Parathyroid adenoma (tissue), 2 donors: ENCODE measurements at regions not wholly inside any gene's neighbourhood (a gene's known extent, or its start where the extent isn't known, plus 50 kb on each side); places are given as distances from the start of the nearest gene placed in this dataset.

Source experiments
- H2AFZ ChIP-seq: fragments of 300-600 bp; sonication (generic); one replicate; pipeline ENCODE4 v1.7.0; 2017; ENCODE audit warnings: antibody characterized with exemption, mild to moderate bottlenecking
- H3K27ac ChIP-seq: fragments of 300-600 bp; sonication (generic); one replicate; pipeline ENCODE4 v1.7.0; 2017
- H3K27me3 ChIP-seq: fragments of 300-600 bp; sonication (generic); one replicate; pipeline ENCODE4 v1.7.0; 2017; ENCODE audit warnings: low read length; ENCODE audit not compliant: control insufficient read depth, insufficient read depth
- H3K36me3 ChIP-seq: fragments of 300-600 bp; sonication (generic); one replicate; pipeline ENCODE4 v1.7.0; 2017; ENCODE audit warnings: low read length; ENCODE audit not compliant: control insufficient read depth, insufficient read depth
- H3K4me1 ChIP-seq: fragments of 300-600 bp; sonication (generic); one replicate; pipeline ENCODE4 v1.7.0; 2017; ENCODE audit warnings: control low read depth
- H3K4me2 ChIP-seq: fragments of 300-600 bp; sonication (generic); one replicate; pipeline ENCODE4 v1.7.0; 2017; ENCODE audit warnings: low read length
- H3K4me3 ChIP-seq: fragments of 300-600 bp; sonication (generic); one replicate; pipeline ENCODE4 v1.7.0; 2017; ENCODE audit warnings: low read depth, low read length
- H3K79me2 ChIP-seq: fragments of 300-600 bp; sonication (generic); one replicate; pipeline ENCODE4 v1.7.0; 2017; ENCODE audit warnings: control low read depth
- H3K9ac ChIP-seq: fragments of 300-600 bp; sonication (generic); one replicate; pipeline ENCODE4 v1.7.0; 2017; ENCODE audit warnings: mild to moderate bottlenecking
- H3K9me3 ChIP-seq: fragments of 300-600 bp; sonication (generic); one replicate; pipeline ENCODE4 v1.7.0; 2017; ENCODE audit warnings: low read length; ENCODE audit not compliant: control insufficient read depth
- TF ChIP-seq, protein P1 (sequence below): fragments of 300-600 bp; sonication (generic); IDR thresholded peaks from one replicate; pipeline ENCODE4 v1.7.0; 2017; ENCODE audit warnings: antibody characterized with exemption, mild to moderate bottlenecking
- donor health status: primary hyperparathyroidism.

DNA sequence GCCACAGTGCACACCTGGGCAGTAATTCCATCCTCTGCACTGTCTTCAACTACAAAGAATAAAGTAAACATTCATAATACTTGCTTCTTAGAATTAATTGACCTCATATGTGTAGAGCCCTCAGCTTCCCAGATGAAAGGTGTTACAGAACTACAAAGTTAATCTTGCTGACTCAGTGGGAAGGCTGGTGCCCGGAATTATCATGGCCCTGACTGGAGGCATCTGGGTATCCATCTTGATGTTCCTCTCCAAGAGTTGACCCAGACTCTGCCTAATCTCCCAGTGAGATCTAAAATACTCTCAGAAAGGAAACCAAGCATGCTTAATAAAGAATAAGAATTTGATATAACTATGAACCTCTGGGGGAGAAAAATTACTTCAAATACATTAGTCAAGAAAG is 147.0 kb upstream of the ARID2 start:
- Histone ChIP-seq H3K4me3 (no peak overlapping the region), H3K36me3 (no peaks in the 10 kb centered on the region), H3K9ac (no peak overlapping the region), H3K9me3 (no peaks in the 10 kb centered on the region), H3K4me1 (no peaks in the 10 kb centered on the region), H3K4me2 (no peak overlapping the region), H3K27ac (no peak overlapping the region), H2AFZ (no peak overlapping the region), H3K27me3 (no peaks in the 10 kb centered on the region), H3K79me2 (no peaks in the 10 kb centered on the region)
- TF ChIP-seq, protein P1, sequence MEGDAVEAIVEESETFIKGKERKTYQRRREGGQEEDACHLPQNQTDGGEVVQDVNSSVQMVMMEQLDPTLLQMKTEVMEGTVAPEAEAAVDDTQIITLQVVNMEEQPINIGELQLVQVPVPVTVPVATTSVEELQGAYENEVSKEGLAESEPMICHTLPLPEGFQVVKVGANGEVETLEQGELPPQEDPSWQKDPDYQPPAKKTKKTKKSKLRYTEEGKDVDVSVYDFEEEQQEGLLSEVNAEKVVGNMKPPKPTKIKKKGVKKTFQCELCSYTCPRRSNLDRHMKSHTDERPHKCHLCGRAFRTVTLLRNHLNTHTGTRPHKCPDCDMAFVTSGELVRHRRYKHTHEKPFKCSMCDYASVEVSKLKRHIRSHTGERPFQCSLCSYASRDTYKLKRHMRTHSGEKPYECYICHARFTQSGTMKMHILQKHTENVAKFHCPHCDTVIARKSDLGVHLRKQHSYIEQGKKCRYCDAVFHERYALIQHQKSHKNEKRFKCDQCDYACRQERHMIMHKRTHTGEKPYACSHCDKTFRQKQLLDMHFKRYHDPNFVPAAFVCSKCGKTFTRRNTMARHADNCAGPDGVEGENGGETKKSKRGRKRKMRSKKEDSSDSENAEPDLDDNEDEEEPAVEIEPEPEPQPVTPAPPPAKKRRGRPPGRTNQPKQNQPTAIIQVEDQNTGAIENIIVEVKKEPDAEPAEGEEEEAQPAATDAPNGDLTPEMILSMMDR: no peak

DNA sequence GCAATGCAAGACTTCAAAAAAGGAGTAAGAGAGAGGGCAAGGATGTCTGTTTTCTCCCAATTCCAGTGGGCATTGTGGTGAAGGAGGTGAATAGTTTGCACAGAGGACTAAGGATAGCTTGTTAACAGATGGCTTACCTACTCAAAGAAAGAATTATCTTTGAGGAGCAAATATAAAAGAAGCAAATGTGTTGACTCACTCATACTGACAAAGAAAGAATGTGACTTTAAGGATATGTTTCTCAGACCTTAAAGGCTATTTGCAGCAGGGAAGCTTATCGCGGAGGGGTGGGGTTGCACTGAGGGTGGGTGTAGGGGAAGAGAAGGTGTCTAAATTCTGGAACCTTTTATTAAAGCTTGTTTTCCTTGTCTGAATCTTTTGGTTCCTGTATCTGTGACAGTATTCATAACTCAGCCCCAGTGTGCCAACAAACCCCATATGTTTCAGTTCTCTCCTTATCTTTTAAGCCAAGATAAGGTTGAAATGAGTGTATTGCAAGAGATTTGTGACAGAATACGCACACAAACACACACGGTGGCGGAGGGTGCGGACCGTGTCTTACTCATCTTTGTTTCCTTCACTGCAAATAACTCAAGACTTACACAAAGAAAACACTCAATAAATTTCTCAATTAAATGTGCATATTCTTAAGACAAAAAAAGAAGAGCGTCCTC is 146.4 kb upstream of the ARID2 start:
- Histone ChIP-seq H3K27ac (no peak overlapping the region), H3K9me3 (no peaks in the 10 kb centered on the region), H3K4me2 (no peak overlapping the region), H2AFZ (no peak overlapping the region), H3K27me3 (no peaks in the 10 kb centered on the region), H3K4me3 (no peak overlapping the region), H3K79me2 (no peaks in the 10 kb centered on the region), H3K9ac (no peak overlapping the region), H3K36me3 (no peaks in the 10 kb centered on the region), H3K4me1 (no peaks in the 10 kb centered on the region)
- TF ChIP-seq, protein P1: no peak

DNA sequence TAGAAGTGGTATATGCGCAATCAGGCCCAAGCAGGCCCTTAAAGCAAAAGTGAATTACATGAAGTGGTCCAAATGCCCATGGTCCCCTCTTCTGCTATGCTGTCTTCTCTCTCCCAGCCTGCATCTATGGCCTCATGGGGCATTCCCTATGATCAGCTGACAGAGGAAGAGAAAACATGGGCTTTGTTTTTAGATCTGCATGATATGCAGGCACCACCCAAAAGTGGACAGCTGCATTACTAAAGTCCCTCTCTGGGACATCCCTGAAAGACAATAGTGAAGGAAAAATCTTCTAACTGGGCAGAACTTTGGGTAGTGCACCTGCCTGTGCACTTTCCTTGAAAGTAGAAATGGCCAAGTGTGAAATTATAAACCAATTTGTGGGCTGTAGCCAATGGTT is 145.2 kb upstream of the ARID2 start:
- Histone ChIP-seq H3K4me3 (no peak overlapping the region), H3K9me3 (no peaks in the 10 kb centered on the region), H3K27me3 (no peaks in the 10 kb centered on the region), H2AFZ (no peak overlapping the region), H3K79me2 (no peaks in the 10 kb centered on the region), H3K27ac (no peak overlapping the region), H3K36me3 (no peaks in the 10 kb centered on the region), H3K9ac (no peak overlapping the region), H3K4me1 (no peaks in the 10 kb centered on the region), H3K4me2 (no peak overlapping the region)
- TF ChIP-seq, protein P1: no peak

DNA sequence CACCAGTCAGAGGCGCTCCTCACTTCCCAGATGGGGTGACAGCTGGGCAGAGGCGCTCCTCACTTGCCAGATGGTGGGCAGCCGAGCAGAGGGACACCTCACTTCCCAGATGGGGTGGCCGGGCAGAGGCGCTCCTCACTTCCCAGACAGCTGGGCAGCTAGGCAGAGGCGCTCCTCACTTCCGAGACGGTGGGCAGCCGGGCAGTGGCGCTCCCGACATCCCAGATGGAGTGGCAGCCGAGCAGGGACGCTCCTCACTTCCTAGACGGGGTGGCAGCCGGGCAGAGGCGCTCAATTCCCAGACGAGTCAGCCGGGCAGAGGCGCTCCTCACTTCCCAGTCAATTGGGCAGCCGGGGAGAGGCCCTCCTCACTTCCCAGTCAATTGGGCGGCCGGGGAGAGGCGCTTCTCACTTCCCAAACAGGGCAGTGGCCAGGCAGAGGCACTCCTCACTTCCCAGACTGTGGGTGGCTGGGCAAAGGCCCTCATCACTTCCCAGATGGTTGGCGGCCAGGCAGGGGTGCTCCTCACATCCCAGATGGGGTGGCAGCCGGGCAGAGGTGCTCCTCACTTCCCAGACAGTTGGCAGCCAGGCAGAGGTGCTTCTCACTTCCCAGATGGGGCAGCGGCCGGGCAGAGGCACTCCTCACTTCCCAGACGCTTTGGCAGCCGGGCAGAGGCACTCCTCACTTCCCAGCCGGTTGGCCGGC is 143.8 kb upstream of the ARID2 start:
- Histone ChIP-seq H3K27me3 (no peaks in the 10 kb centered on the region), H3K36me3 (no peaks in the 10 kb centered on the region), H3K9me3 (no peaks in the 10 kb centered on the region), H3K4me1 (no peaks in the 10 kb centered on the region), H3K9ac (no peak overlapping the region), H3K27ac (no peak overlapping the region), H3K4me3 (no peak overlapping the region), H3K4me2 (no peak overlapping the region), H3K79me2 (no peaks in the 10 kb centered on the region), H2AFZ (no peak overlapping the region)
- TF ChIP-seq, protein P1: no peak

DNA sequence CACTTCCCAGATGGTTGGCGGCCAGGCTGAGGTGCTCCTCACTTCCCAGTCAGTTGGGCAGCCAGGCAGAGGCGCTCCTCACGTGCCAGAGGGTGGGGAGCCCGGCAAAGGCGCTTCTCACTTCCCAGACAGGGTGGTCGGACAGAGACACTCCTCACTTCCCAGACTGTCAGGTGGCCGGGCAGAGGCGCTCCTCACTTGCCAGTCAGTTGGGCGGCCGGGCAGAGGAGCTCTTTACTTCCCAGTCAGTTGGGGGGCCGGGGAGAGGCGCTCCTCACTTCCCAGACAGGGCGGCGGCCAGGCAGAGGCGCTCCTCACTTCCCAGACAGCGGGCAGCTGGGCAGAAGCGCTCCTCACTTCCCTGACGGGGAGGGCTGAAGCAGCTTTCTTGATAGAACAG is 143.0 kb upstream of the ARID2 start:
- Histone ChIP-seq H3K9ac (no peak overlapping the region), H3K9me3 (no peaks in the 10 kb centered on the region), H3K27ac (no peak overlapping the region), H3K4me2 (no peak overlapping the region), H3K79me2 (no peaks in the 10 kb centered on the region), H3K36me3 (no peaks in the 10 kb centered on the region), H3K4me3 (no peak overlapping the region), H2AFZ (no peak overlapping the region), H3K27me3 (no peaks in the 10 kb centered on the region), H3K4me1 (no peaks in the 10 kb centered on the region)
- TF ChIP-seq, protein P1: no peak
